Pancreas (tissue), 10 donors: ENCODE measurements at regions not wholly inside any gene's neighbourhood (a gene's known extent, or its start where the extent isn't known, plus 50 kb on each side); places are given as distances from the start of the nearest gene placed in this dataset.

Experiments
- ATAC-seq, 4 donors: fragments of 200-7000 bp; cut with Tn5 transposase; one replicate each; pipeline versions ENCODE4 v1.8.0 to v1.9.1; 2020; ENCODE audit warnings: mild to moderate bottlenecking in 4 of 4, moderate library complexity in 4 of 4
- DNase-seq, 6 donors: peaks; one replicate each; pipeline ENCODE4 v3.0.0-alpha.2; 2020
- FAIRE-seq: peaks from 2 replicates; lab custom pipeline; 2012; peaks lifted over from hg19 to GRCh38; lab: Jason Lieb, UNC
- H3K27ac ChIP-seq, 4 donors: fragments of 200-600 bp; sonication (generic); 1 replicate in 3 of 4; 2 replicates in 1 of 4; pipeline versions ENCODE4 v1.5.0 to v1.8.0; 2020
- H3K27me3 ChIP-seq, 4 donors: fragments of 200-600 bp; one replicate each; pipeline ENCODE4 v1.8.0; 2021
- H3K36me3 ChIP-seq, 3 donors: fragments of 200-600 bp; sonication (generic) in 1 of 3; one replicate each; pipeline versions ENCODE4 v1.5.0 to v1.8.0; 2020 to 2021
- H3K4me1 ChIP-seq, 3 donors: fragments of 200-600 bp; one replicate each; pipeline ENCODE4 v1.8.0; 2021
- H3K4me3 ChIP-seq, 4 donors: fragments of 200-600 bp; sonication (generic) in 2 of 4; one replicate each; pipeline versions ENCODE4 v1.5.0 to v1.8.0; 2020 to 2021
- H3K9me3 ChIP-seq, 4 donors: fragments of 200-600 bp; one replicate each; pipeline ENCODE4 v1.8.0; 2021
- WGBS, 2 donors: extraction: QIAGEN DNeasy Blood & Tissue Kit; methylation state at CpG; one replicate each; pipeline ENCODE4 v1.1.7; 2013; 5-methylcytosine and 5-hydroxymethylcytosine counted together
- intact Hi-C, 3 donors: fragments of 100-400 bp; cut with DNase I; formaldehyde crosslinking; loops; one replicate each; pipeline versions ENCODE4 v1.11.1 to v1.14.2; 2022
- TF ChIP-seq, protein P1 (sequence below), 4 donors: fragments of 200-600 bp; sonication (generic) in 3 of 4; IDR thresholded peaks; one replicate each; pipeline versions ENCODE4 v1.5.0 to v1.8.0; 2021; ENCODE audit warnings: antibody characterized with exemption in 4 of 4
- donor health status: healthy with polysubstance abuse.
- donor health status: DM: no; HTN: no; CAD: no; lungs with moderate emphysema.
- donor health status: DM: no; HTN: no; CAD: no.
- donor health status: control.
- donor health status: control.
- donor health status: Bipolar disorder and iron deficiency.
- donor health status: DM: yes; HTN: yes; CAD: no.
- donor health status: DM: no; HTN: no; CAD: no.
- donor health status: DM: no; HTN: no; CAD: no.
- donor health status: DM: yes; HTN: yes; CAD: no.

GRCh38 chr10:65204999-65205398 lies 1683.8 kb downstream of the REEP3 start:
- H3K4me1 ChIP-seq: no peaks in the 10 kb centered on the region
- H3K27ac ChIP-seq: no peak overlapping the region
- intact Hi-C loops: no loop called here
- DNase-seq (no peak), ATAC-seq (no peak), FAIRE-seq (no peak)
- H3K9me3 ChIP-seq: no peaks in the 10 kb centered on the region
- no peaks in the 10 kb centered on the region for H3K27me3 ChIP-seq
- no peak overlapping the region for H3K4me3 ChIP-seq
- 95 to 96% methylated on average over 1 of the region's 1 CpG for WGBS, 2 donors
- TF ChIP-seq, protein P1, sequence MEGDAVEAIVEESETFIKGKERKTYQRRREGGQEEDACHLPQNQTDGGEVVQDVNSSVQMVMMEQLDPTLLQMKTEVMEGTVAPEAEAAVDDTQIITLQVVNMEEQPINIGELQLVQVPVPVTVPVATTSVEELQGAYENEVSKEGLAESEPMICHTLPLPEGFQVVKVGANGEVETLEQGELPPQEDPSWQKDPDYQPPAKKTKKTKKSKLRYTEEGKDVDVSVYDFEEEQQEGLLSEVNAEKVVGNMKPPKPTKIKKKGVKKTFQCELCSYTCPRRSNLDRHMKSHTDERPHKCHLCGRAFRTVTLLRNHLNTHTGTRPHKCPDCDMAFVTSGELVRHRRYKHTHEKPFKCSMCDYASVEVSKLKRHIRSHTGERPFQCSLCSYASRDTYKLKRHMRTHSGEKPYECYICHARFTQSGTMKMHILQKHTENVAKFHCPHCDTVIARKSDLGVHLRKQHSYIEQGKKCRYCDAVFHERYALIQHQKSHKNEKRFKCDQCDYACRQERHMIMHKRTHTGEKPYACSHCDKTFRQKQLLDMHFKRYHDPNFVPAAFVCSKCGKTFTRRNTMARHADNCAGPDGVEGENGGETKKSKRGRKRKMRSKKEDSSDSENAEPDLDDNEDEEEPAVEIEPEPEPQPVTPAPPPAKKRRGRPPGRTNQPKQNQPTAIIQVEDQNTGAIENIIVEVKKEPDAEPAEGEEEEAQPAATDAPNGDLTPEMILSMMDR (IDR thresholded peaks at IDR 0.05): no peak
- no peaks in the 10 kb centered on the region for H3K36me3 ChIP-seq

DNA sequence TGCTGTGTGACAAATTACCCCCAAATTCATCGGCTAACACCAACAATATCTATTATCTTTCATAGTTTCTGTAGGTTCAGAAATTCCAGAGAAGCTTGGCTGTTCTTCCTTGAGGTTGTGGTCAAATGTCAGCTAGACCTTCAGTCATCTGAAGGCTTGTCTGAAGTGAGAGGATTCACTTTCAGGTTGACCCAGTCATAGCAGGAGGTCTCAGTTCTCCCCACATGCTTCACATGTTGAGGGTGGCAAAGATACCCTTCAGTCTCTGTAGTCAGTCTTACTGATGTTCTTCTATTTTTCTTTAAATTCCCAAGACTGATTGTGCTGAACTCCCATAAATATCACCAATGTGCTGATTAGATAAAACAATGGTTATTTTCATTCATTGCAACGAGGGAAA lies 1692.0 kb downstream of the REEP3 start:
- FAIRE-seq (no peak), DNase-seq (no peak), ATAC-seq (no peak)
- H3K36me3 ChIP-seq: no peaks in the 10 kb centered on the region
- H3K27ac ChIP-seq: no peak overlapping the region
- 77% methylated on average over 2 of the region's 2 CpGs for WGBS, 2 donors
- H3K4me1 ChIP-seq: no peaks in the 10 kb centered on the region
- no peak overlapping the region for H3K4me3 ChIP-seq
- intact Hi-C loops: no loop called here
- H3K27me3 ChIP-seq: no peaks in the 10 kb centered on the region
- TF ChIP-seq, protein P1 (IDR thresholded peaks at IDR 0.05): no peak
- peaks cover 0 to 5% (median 0%) of the 10 kb centered on the region in 4 donors for H3K9me3 ChIP-seq

GRCh38 chr10:65219444-65219843 lies 1698.2 kb downstream of the REEP3 start:
- no peak overlapping the region for H3K27ac ChIP-seq
- no peak for DNase-seq
- H3K4me1 ChIP-seq: no peaks in the 10 kb centered on the region
- intact Hi-C loops: no loop called here
- TF ChIP-seq, protein P1 (IDR thresholded peaks at IDR 0.05): no peak
- no peaks in the 10 kb centered on the region for H3K9me3 ChIP-seq
- WGBS, 2 donors: 75 to 80% methylated on average over 3 of the region's 3 CpGs
- FAIRE-seq: no peak
- ATAC-seq: no peak
- no peaks in the 10 kb centered on the region for H3K36me3 ChIP-seq
- no peak overlapping the region for H3K4me3 ChIP-seq
- H3K27me3 ChIP-seq: no peaks in the 10 kb centered on the region

DNA sequence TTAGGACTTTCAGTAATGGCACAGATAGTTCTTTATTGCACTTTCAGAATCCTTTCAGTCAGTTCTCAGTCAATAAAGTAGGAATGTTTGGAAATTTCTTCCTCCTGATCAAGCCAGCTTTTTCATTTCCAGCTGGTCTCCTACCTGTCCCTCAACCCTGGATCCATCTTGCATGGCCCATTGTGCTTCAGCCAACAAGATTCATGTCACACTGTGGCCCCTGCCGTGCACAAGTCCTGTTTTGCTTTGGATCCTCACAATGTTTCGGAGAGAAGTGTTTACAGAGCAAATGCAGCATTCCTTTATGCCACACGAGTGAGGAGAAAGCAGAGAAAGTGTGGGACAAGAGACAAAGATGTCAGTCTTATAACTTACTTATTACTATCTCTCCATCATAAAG lies 1694.7 kb upstream of the LRRTM3 start:
- Histone ChIP-seq H3K27ac (no peak overlapping the region), H3K4me3 (no peak overlapping the region), H3K36me3 (no peaks in the 10 kb centered on the region), H3K4me1 (no peaks in the 10 kb centered on the region), H3K9me3 (no peaks in the 10 kb centered on the region), H3K27me3 (no peaks in the 10 kb centered on the region)
- TF ChIP-seq, protein P1 (IDR thresholded peaks at IDR 0.05): no peak
- no peak for FAIRE-seq
- intact Hi-C loops: no loop called here
- 24 to 29% methylated on average over 3 of the region's 3 CpGs for WGBS, 2 donors
- no peak for DNase-seq
- no peak for ATAC-seq

DNA sequence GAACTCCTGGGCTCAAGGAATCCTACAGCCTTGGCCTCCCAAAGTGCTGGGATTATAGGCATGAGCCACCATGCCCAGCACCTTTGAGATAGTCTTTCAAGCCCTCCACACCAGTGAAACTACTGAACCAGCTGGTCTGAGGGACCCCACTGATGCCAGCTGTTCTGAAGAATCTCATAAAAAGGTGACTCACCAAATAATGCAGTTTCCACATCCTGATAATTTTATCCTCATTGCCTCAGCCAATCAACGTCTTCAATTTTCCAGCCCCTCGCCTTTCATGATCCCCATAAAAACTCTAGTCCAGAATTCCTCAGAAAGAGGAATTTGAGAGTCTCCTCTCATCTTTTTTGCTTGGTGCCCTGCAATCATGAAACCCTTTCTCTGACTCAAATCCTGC lies 1691.6 kb upstream of the LRRTM3 start:
- FAIRE-seq (no peak), ATAC-seq (no peak), DNase-seq (no peak)
- Histone ChIP-seq H3K27me3 (no peaks in the 10 kb centered on the region), H3K36me3 (no peaks in the 10 kb centered on the region), H3K27ac (no peak overlapping the region), H3K9me3 (no peaks in the 10 kb centered on the region), H3K4me1 (no peaks in the 10 kb centered on the region), H3K4me3 (no peak overlapping the region)
- TF ChIP-seq, protein P1 (IDR thresholded peaks at IDR 0.05): no peak
- intact Hi-C loops: no loop called here
- 77 to 92% methylated on average over 2 of the region's 2 CpGs for whole genome bisulfite sequencing, 2 donors
